ENCODE measurements at regions not wholly inside any gene's neighbourhood (a gene's known extent, or its start where the extent isn't known, plus 50 kb on each side); places are given as distances from the start of the nearest gene placed in this dataset.

DNA sequence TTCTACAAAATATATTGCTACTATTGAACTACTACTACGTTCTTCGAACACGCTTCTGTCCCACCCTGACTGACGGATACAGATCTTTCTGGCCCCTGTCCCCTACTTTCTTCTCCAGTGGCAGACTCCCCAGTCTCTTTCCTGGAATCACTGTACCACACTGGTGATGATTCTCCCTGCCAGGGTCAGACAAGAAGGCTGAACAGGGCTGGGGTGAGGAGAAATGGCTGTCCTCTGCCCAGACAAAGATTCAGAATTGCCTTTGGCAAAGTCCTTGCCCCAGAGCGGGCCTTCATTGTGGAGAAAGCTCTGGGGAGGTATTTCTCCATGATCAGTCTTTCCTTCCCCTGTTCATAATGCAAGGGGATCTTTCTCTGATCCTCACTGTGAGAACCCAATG lies 1417.1 kb downstream of the BRD1 start:
- no peaks in the 10 kb centered on the region for H3K36me3 ChIP-seq
- H3K4me3 ChIP-seq, result no peak overlapping the region
- H3K9me3 ChIP-seq, result peaks cover 0 to 6% (median 0%) of the 10 kb centered on the region in 4 donors
- H3K27me3 ChIP-seq, result no peaks in the 10 kb centered on the region
- intact Hi-C loops (cut with DNase I), result no loop called here
- no peak for DNase-seq
- TF ChIP-seq, protein P1, sequence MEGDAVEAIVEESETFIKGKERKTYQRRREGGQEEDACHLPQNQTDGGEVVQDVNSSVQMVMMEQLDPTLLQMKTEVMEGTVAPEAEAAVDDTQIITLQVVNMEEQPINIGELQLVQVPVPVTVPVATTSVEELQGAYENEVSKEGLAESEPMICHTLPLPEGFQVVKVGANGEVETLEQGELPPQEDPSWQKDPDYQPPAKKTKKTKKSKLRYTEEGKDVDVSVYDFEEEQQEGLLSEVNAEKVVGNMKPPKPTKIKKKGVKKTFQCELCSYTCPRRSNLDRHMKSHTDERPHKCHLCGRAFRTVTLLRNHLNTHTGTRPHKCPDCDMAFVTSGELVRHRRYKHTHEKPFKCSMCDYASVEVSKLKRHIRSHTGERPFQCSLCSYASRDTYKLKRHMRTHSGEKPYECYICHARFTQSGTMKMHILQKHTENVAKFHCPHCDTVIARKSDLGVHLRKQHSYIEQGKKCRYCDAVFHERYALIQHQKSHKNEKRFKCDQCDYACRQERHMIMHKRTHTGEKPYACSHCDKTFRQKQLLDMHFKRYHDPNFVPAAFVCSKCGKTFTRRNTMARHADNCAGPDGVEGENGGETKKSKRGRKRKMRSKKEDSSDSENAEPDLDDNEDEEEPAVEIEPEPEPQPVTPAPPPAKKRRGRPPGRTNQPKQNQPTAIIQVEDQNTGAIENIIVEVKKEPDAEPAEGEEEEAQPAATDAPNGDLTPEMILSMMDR (IDR thresholded peaks at IDR 0.05), result no peak
- TF ChIP-seq POLR2AphosphoS5 (IDR thresholded peaks at IDR 0.05) (no peak), EP300 (IDR thresholded peaks at IDR 0.05) (no peak), POLR2A (IDR thresholded peaks at IDR 0.05) (no peak)
- WGBS, 2 donors, result 83 to 96% methylated on average over 5 of the region's 5 CpGs
- H3K27ac ChIP-seq, result no peak overlapping the region
- no peaks in the 10 kb centered on the region for H3K4me1 ChIP-seq

- no peaks in the 10 kb centered on the region for H3K27me3 ChIP-seq
- H3K36me3 ChIP-seq, result no peaks in the 10 kb centered on the region
- WGBS, 2 donors, result 68 to 85% methylated on average over 8 of the region's 8 CpGs
- intact Hi-C loops (cut with DNase I), result no loop called here
- H3K4me3 ChIP-seq, result no peak overlapping the region
- no peak overlapping the region for H3K27ac ChIP-seq
- no peak for DNase-seq
- TF ChIP-seq EP300 (IDR thresholded peaks at IDR 0.05) (no peak), POLR2AphosphoS5 (IDR thresholded peaks at IDR 0.05) (no peak), POLR2A (IDR thresholded peaks at IDR 0.05) (no peak)
- TF ChIP-seq, protein P1 (IDR thresholded peaks at IDR 0.05), result no peak
- H3K4me1 ChIP-seq, result no peaks in the 10 kb centered on the region
- H3K9me3 ChIP-seq, result peaks cover 0 to 6% (median 0%) of the 10 kb centered on the region in 4 donors
Measured at GRCh38 chr22:48407256-48407955, 1420.3 kb downstream of the BRD1 start.

DNA sequence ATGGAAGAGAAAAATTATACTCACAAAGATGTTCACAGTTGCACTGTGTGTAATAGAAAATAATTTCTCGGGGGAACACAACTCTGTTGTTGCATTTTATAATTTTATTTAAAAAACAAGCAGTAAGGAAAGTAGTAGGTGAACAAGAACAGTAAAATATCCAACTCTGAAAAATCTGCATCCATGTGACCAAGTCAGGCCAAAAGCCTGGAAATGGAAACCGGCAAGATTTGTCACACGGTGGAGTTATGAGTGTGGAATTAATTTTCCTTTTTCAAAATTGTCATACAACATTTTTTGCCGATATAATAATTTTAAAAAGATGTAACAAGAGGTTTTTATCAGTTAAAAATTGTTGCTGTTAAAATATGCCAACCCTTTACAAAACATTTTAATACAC lies 1421.5 kb downstream of the BRD1 start:
- no peak for DNase-seq
- 65 to 83% methylated on average over 4 of the region's 4 CpGs for WGBS, 2 donors
- Histone ChIP-seq H3K27me3 (no peaks in the 10 kb centered on the region), H3K27ac (no peak overlapping the region), H3K4me3 (no peak overlapping the region), H3K4me1 (no peaks in the 10 kb centered on the region), H3K36me3 (no peaks in the 10 kb centered on the region), H3K9me3 (peaks cover 0 to 6% (median 0%) of the 10 kb centered on the region in 4 donors)
- intact Hi-C loops (cut with DNase I), result no loop called here
- no peak for TF ChIP-seq EP300 (IDR thresholded peaks at IDR 0.05)
- TF ChIP-seq POLR2A (IDR thresholded peaks at IDR 0.05), result no peak
- TF ChIP-seq, protein P1 (IDR thresholded peaks at IDR 0.05), result no peak
- no peak for TF ChIP-seq POLR2AphosphoS5 (IDR thresholded peaks at IDR 0.05)

GRCh38 chr22:48405741-48406140 lies 1421.9 kb downstream of the BRD1 start:
- H3K9me3 ChIP-seq, result peaks cover 0 to 6% (median 0%) of the 10 kb centered on the region in 4 donors
- DNase-seq, result no peak
- TF ChIP-seq POLR2A (IDR thresholded peaks at IDR 0.05) (no peak), EP300 (IDR thresholded peaks at IDR 0.05) (no peak)
- TF ChIP-seq, protein P1 (IDR thresholded peaks at IDR 0.05), result no peak
- 13 to 57% methylated on average over 6 of the region's 6 CpGs for WGBS, 2 donors
- no peak overlapping the region for H3K27ac ChIP-seq
- intact Hi-C loops (cut with DNase I), result no loop called here
- no peaks in the 10 kb centered on the region for H3K36me3 ChIP-seq
- no peaks in the 10 kb centered on the region for H3K27me3 ChIP-seq
- H3K4me3 ChIP-seq, result no peak overlapping the region
- no peaks in the 10 kb centered on the region for H3K4me1 ChIP-seq
